GM21528 (cell line): ENCODE measurements at regions not wholly inside any gene's neighbourhood (a gene's known extent, or its start where the extent isn't known, plus 50 kb on each side); places are given as distances from the start of the nearest gene placed in this dataset.

Experiments
- ATAC-seq: cut with Tn5 transposase; IDR thresholded peaks from one replicate; pipeline ENCODE4 v1.9.1; 2021; ENCODE audit warnings: mild to moderate bottlenecking, moderate library complexity; ENCODE audit not compliant: unreplicated experiment, low FRiP score

DNA sequence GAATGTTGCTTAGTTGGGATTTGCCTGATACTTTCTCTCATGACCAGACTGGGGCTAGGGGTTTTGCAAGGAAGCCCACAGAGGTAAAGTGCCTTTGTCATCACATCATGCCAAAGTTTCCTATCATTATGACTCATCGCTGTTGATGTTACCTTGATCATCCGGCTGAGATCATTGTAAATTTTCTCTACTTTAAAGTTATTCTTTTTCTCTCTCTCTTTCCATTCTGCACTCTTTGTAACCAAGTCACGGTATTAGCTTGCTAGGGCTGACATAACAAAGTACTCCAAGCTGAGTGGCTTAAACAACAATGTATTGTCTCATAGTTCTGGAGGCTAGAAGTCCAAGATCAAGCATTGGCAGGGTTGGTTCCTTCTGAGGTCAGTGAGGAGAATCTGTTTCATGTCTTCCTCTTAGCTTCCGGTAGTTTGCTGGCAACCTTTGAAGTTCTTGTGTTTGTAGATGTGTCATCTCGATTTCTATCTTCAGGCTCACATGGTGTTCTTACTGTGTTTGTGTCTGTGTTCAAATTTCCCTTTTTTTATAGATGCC is 113.0 kb downstream of the DTHD1 start:
- no peak for ATAC-seq

DNA sequence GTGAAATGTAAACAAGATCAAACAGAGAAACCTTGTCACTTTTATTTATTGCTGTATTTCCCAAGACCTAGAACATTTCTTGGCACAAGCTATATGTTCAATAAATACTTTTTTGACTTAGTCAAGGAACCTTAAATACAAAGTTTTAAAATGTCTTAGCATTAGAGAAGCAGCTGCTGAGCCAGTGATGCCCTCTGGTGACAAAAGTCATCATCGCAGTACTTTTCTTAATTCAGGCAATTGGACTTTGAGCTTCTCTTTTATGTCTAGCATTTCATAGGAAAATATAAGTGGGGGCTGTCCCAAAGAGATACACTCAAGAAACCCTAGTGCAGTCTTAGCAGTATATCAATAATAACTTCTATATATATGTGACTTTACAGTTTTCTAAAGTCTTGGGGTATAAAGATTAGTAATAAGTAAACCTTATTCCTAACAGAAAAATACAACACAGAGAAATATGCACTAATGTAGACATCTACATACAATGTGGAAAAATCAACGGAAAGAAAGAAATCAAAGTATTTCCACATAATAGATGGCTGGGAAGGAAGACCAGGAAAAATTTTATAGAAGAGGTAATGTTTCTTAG is 118.4 kb downstream of the DTHD1 start:
- no peak for ATAC-seq

GRCh38 chr4:36402008-36402758 is 120.8 kb downstream of the DTHD1 start:
- ATAC-seq: no peak

DNA sequence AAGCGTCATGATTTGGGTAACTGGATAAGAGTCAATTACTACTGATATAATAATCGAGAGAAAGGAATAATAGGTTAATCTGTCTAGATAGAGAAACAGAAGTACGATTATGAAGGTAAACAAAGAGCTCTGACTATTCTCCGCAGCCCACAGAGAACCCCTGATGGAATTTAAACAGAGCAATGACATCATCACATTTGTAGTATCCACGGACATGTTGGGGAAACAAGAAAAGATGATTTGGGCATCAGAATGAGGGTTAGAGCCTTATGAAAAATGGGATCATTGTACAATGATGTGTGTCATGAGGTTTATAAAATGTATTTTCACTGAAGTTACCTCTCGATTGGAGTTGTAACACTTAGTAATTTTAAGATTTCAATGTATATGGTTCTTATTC is 129.9 kb downstream of the DTHD1 start:
- ATAC-seq: no peak

DNA sequence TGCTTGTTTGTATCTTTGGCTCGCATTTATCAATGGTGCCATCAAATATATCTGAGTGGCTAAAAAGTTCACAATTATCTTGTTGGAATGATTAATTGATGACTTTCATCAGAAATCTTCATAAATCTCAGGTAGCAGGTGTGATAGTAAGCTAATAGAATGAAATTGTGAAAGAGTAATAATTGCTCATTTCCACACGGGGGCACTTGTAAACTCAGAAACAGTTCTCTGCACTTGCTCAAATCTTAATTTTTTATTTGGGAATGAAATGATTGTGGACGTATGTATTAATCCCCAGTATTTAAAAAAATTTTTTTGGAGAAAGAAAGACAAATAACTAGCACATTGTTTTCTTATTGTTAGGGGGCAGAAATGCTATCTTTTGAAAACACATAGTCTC is 132.8 kb downstream of the DTHD1 start:
- ATAC-seq: no peak

GRCh38 chr4:36417146-36417545 is 135.7 kb downstream of the DTHD1 start:
- ATAC-seq: no peak

DNA sequence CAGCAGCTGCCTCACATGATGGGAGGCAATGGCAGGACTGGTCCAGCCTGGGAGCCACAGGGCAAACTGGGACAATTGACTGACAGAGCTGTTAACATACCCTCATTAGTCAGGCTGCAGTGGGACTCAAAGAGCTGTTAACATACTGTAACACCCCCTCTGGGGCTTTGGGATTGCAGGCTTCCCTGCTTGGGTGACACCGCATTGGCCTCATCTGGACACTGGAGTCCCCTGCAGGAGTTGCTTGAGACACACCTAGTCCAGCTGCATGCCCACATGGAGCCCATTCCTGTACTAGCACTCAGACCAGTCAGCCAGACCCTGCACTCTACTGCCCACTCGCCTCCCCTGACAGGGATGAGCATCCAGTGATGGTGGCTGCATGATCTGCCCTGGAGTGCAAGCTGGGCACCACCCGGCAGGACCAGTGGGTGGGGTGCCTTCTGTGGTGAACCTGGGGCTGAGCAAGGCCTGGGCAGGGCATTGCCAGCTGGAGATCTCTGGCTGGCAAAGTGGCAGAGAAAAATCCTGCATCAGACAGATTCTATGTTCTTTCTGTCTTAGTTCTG is 138.8 kb downstream of the DTHD1 start:
- ATAC-seq: no peak

GRCh38 chr4:36422607-36423006 is 141.2 kb downstream of the DTHD1 start:
- no peak for ATAC-seq

GRCh38 chr4:36426741-36427140 is 145.3 kb downstream of the DTHD1 start:
- no peak for ATAC-seq

- no peak for ATAC-seq
These were observed 146.3 kb downstream of the DTHD1 start for GRCh38 chr4:36427696-36428095.

GRCh38 chr4:36432586-36432985 is 151.2 kb downstream of the DTHD1 start:
- ATAC-seq: no peak

DNA sequence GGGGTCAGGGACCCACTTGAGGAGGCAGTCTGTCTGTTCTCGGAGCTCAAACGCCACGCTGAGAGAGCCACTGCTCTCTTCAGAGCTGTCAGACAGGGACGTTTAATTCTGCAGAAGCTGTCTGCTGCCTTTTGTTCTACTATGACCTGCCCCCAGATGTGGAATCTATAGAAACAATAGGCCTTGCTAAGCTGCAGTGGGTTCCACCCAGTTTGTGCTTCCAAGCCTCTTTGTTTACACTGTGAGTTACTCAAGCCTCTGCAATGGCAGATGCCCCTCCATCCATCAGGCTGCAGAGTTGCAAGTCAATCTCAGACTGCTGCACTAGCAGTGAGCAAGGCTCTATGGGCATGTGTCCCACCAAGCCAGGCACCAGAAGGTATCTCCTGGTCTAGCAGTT is 158.1 kb downstream of the DTHD1 start:
- ATAC-seq: no peak

- no peak for ATAC-seq
These were observed 164.1 kb downstream of the DTHD1 start for GRCh38 chr4:36445480-36445879.

DNA sequence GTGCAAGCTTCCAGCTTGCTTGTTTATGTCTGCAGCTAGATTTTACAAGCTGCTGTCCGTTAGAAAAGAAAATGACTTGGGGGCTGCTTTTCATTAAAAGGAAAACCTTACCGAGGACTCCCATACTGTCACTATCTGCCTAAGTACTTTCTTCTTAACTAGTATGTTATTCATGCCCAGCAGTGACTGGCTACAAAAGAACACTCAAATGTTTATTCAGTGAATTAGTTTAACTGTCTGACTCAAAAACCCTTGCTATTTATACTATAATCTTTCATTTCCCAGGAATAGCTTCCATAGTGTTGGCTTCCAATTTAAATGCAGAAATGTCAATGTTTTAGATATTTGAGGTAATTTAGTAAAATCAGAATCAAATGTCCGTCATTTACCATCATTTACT is 164.9 kb downstream of the DTHD1 start:
- no peak for ATAC-seq

DNA sequence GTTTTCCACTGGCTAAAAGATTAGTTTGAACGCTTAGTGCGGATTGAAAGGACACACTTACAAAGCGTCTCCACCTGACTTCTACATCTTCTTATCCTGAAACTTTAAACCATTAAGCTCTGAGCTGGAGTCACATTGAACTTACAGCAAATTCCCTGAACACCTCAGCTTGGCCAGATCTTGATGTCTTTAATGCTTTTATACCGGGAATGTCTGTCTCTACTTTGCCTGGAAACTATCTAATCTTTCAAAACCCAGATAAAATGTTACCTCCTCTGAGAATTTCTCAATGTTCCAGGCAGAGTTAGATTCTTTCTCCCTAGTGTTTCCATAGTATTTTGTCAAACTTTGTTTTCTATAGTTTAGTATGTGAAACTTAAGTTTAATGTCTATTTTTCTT is 179.9 kb downstream of the DTHD1 start:
- no peak for ATAC-seq

- ATAC-seq: no peak
These were observed 186.3 kb downstream of the DTHD1 start for GRCh38 chr4:36467670-36468069.

DNA sequence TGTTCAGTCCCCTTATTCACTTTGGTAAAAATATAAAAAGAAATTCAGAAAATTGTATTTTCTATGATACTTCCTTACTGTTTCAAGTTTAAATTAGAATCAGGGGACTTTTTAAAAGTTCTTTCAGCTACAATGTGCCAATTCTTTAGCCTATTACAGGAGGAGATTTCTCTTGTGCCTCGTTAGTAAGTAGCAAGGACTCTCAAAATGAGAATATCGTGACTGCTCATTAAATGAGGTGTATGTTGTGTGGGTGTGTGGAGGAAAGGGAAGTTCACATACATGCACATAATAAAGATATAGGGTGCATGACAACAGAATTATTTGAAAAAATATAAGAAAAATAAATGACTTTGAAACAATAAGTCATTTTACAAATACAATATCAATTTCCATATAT is 190.5 kb downstream of the DTHD1 start:
- ATAC-seq: no peak

GRCh38 chr4:36476135-36476534 is 194.7 kb downstream of the DTHD1 start:
- ATAC-seq: no peak

DNA sequence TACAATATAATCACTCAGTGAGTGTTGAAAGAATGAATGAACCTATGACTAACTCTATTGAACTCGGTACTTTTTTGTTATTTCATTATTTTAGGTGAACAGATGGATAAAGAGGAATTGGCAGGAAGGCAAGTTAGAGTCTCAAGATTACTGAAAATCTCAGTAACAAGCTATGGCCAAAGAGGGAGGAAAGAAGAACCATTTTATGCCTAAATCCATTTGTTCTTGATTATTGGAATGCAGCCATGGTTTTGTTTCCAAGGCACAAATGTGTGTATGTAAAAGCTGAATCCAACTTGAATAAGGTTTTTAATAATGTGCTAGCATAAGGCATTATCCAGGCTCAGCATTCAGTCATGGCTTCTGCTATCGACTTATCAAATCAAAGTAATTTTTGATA is 196.4 kb downstream of the DTHD1 start:
- no peak for ATAC-seq

DNA sequence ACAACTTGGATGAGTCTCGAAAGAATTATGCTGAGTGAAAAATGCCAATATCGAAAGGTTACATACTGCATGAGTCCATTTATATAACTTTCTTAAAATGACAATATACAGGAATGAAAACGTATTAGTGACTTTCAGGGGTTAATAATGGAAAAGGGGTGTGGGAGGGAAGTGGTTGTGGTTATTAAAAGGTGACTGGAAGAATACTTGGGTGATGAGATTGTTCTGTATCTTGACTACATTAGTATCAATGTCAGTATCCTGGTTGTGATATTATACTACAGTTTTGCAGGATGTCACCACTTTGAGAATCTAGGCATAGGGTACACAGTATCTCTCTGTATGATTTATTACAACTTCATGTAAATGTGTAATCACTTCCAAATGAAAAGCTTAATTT is 204.5 kb downstream of the DTHD1 start:
- ATAC-seq: no peak

DNA sequence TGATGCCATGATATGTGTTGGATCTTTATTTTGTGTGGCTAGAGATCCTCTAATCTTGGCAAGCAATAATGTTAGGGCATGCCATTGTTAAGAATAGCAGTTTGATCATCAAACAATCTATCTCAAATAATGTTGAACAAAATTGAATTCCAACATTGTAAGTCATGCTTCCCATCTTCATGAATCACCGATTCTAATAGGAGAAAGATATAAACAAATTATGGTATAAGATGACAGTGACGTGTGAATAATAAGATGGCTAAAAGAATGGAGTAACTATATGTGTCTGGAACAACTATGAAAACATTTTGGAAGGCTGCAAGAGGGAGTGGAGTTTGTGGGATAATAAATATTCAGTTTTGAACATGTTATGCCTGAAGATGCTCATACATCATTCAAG is 208.4 kb downstream of the DTHD1 start:
- no peak for ATAC-seq

DNA sequence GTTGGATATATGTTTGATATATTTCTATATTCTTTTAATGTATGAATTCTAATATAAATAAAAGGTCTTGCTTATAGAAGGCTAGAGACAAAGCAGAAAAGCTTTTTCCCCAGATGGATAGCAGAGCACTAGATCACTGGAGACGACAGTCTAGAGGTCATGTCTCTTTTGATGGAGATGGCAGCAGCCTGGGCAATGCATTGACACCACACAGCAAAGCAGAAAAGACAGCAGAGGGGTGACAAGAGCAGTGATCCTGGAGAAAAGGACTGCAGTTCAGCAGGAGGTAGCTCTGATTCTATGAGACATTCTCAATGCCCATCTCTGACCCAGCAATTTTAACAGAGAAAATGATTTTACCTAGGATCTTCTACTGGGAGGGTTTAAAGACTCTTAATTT is 210.6 kb downstream of the DTHD1 start:
- no peak for ATAC-seq
